ENCODE measurements at regions not wholly inside any gene's neighbourhood (a gene's known extent, or its start where the extent isn't known, plus 50 kb on each side); places are given as distances from the start of the nearest gene placed in this dataset.

DNA sequence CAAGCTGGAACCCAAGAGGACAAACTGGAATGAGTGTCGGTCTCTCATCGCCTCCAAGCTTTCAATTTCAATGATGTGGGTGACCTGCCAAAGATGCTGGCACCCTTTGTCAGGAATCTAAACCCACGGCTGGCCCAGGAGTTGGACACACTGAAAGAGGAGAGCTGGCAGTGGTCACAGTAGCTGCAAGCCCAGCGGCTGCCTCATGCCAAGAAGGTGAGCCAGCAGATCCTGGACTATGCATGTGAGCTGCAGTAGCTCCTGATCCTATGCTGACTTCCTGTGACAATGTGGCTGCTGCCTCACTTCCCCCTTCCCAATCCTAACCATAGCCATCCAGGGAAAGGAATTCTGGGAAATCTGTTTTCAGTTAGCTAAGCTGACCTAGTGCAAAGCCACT lies 117.0 kb upstream of the VAV3 start (continued):
- TF ChIP-seq, protein P1, sequence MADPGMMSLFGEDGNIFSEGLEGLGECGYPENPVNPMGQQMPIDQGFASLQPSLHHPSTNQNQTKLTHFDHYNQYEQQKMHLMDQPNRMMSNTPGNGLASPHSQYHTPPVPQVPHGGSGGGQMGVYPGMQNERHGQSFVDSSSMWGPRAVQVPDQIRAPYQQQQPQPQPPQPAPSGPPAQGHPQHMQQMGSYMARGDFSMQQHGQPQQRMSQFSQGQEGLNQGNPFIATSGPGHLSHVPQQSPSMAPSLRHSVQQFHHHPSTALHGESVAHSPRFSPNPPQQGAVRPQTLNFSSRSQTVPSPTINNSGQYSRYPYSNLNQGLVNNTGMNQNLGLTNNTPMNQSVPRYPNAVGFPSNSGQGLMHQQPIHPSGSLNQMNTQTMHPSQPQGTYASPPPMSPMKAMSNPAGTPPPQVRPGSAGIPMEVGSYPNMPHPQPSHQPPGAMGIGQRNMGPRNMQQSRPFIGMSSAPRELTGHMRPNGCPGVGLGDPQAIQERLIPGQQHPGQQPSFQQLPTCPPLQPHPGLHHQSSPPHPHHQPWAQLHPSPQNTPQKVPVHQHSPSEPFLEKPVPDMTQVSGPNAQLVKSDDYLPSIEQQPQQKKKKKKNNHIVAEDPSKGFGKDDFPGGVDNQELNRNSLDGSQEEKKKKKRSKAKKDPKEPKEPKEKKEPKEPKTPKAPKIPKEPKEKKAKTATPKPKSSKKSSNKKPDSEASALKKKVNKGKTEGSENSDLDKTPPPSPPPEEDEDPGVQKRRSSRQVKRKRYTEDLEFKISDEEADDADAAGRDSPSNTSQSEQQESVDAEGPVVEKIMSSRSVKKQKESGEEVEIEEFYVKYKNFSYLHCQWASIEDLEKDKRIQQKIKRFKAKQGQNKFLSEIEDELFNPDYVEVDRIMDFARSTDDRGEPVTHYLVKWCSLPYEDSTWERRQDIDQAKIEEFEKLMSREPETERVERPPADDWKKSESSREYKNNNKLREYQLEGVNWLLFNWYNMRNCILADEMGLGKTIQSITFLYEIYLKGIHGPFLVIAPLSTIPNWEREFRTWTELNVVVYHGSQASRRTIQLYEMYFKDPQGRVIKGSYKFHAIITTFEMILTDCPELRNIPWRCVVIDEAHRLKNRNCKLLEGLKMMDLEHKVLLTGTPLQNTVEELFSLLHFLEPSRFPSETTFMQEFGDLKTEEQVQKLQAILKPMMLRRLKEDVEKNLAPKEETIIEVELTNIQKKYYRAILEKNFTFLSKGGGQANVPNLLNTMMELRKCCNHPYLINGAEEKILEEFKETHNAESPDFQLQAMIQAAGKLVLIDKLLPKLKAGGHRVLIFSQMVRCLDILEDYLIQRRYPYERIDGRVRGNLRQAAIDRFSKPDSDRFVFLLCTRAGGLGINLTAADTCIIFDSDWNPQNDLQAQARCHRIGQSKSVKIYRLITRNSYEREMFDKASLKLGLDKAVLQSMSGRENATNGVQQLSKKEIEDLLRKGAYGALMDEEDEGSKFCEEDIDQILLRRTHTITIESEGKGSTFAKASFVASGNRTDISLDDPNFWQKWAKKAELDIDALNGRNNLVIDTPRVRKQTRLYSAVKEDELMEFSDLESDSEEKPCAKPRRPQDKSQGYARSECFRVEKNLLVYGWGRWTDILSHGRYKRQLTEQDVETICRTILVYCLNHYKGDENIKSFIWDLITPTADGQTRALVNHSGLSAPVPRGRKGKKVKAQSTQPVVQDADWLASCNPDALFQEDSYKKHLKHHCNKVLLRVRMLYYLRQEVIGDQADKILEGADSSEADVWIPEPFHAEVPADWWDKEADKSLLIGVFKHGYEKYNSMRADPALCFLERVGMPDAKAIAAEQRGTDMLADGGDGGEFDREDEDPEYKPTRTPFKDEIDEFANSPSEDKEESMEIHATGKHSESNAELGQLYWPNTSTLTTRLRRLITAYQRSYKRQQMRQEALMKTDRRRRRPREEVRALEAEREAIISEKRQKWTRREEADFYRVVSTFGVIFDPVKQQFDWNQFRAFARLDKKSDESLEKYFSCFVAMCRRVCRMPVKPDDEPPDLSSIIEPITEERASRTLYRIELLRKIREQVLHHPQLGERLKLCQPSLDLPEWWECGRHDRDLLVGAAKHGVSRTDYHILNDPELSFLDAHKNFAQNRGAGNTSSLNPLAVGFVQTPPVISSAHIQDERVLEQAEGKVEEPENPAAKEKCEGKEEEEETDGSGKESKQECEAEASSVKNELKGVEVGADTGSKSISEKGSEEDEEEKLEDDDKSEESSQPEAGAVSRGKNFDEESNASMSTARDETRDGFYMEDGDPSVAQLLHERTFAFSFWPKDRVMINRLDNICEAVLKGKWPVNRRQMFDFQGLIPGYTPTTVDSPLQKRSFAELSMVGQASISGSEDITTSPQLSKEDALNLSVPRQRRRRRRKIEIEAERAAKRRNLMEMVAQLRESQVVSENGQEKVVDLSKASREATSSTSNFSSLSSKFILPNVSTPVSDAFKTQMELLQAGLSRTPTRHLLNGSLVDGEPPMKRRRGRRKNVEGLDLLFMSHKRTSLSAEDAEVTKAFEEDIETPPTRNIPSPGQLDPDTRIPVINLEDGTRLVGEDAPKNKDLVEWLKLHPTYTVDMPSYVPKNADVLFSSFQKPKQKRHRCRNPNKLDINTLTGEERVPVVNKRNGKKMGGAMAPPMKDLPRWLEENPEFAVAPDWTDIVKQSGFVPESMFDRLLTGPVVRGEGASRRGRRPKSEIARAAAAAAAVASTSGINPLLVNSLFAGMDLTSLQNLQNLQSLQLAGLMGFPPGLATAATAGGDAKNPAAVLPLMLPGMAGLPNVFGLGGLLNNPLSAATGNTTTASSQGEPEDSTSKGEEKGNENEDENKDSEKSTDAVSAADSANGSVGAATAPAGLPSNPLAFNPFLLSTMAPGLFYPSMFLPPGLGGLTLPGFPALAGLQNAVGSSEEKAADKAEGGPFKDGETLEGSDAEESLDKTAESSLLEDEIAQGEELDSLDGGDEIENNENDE (IDR thresholded peaks at IDR 0.05; ENCODE audit: insufficient replicate concordance, low read length): no peak
- TF ChIP-seq ASH2L (IDR thresholded peaks at IDR 0.05; ENCODE audit: low read length) (no peak), RAD21 (IDR thresholded peaks at IDR 0.05 in 1 of 2, conservative IDR thresholded peaks at IDR 0.05 in 1 of 2; ENCODE audit: low read depth in 2 of 2, low read length in 2 of 2) (no peak), RBBP5 (IDR thresholded peaks at IDR 0.05; ENCODE audit: borderline replicate concordance, low read depth, low read length) (no peak), FOSL1 (IDR thresholded peaks at IDR 0.05; ENCODE audit: insufficient read depth, low read depth, low read length) (no peak), CBX8 (IDR thresholded peaks at IDR 0.05; ENCODE audit: borderline replicate concordance, low read depth, low read length) (no peak), BCL11A (IDR thresholded peaks at IDR 0.05; ENCODE audit: low read depth in 2 of 2, low read length in 2 of 2) (no peak), GTF2F1 (IDR thresholded peaks at IDR 0.05; ENCODE audit: borderline replicate concordance, low read depth, low read length) (no peak), TBP (IDR thresholded peaks at IDR 0.05; ENCODE audit: low read depth, low read length) (no peak)
